GM23338 (cell line): ENCODE measurements at regions not wholly inside any gene's neighbourhood (a gene's known extent, or its start where the extent isn't known, plus 50 kb on each side); places are given as distances from the start of the nearest gene placed in this dataset.

ENCODE experiments used
- ATAC-seq: fragments of 200-7000 bp; cut with Tn5 transposase; 3 replicates; pipeline ENCODE4 v1.9.1; 2020
- DNase-seq: peaks from one replicate; pipeline ENCODE4 v3.0.0-alpha.2; 2015; ENCODE audit warnings: low spot score
- H2AFZ ChIP-seq: fragments of 200-600 bp; sonication (generic); 2 replicates; pipeline ENCODE4 v1.8.0; 2016; ENCODE audit warnings: antibody characterized with exemption, mild to moderate bottlenecking, moderate library complexity
- H3F3A ChIP-seq: fragments of 200-600 bp; sonication (generic); replicated peaks from 2 replicates; pipeline ENCODE4 v1.8.0; 2017; ENCODE audit warnings: antibody characterized with exemption, mixed run types, low read depth
- H3K27ac ChIP-seq: fragments of 200-600 bp; sonication (generic); 2 replicates; pipeline ENCODE4 v1.6.1; 2016; ENCODE audit warnings: low read depth
- H3K27me3 ChIP-seq: fragments of 200-600 bp; sonication (generic); 2 replicates; pipeline ENCODE4 v1.8.0; 2016; ENCODE audit warnings: mild to moderate bottlenecking, mixed run types, moderate library complexity; ENCODE audit not compliant: insufficient read depth
- H3K36me3 ChIP-seq: fragments of 200-600 bp; sonication (generic); 2 replicates; pipeline ENCODE4 v1.8.0; 2016; ENCODE audit warnings: mild to moderate bottlenecking; ENCODE audit not compliant: insufficient read depth
- H3K4me1 ChIP-seq: fragments of 200-600 bp; sonication (generic); 2 replicates; pipeline ENCODE4 v1.8.0; 2016; ENCODE audit warnings: mild to moderate bottlenecking, moderate library complexity; ENCODE audit not compliant: insufficient read depth
- H3K4me2 ChIP-seq: fragments of 200-600 bp; sonication (generic); 2 replicates; pipeline ENCODE4 v1.7.1; 2017; ENCODE audit warnings: mixed run types
- H3K4me3 ChIP-seq: fragments of 200-600 bp; sonication (generic); 2 replicates; pipeline ENCODE4 v1.6.1; 2016; ENCODE audit warnings: mixed run types
- H3K79me2 ChIP-seq: fragments of 200-600 bp; sonication (generic); replicated peaks from 2 replicates; pipeline ENCODE4 v1.8.0; 2017; ENCODE audit warnings: mild to moderate bottlenecking; ENCODE audit not compliant: insufficient read depth
- H3K9me2 ChIP-seq: fragments of 200-600 bp; sonication (generic); 2 replicates; pipeline ENCODE4 v1.8.0; 2017; ENCODE audit not compliant: insufficient read depth
- H4K20me1 ChIP-seq: fragments of 200-600 bp; sonication (generic); replicated peaks from 2 replicates; pipeline ENCODE4 v1.8.0; 2017; ENCODE audit warnings: mild to moderate bottlenecking; ENCODE audit not compliant: insufficient read depth
- H3K27ac Mint-ChIP-seq: 2 replicates; pipeline ENCODE4 v1.8.0; 2020; ENCODE audit warnings: inconsistent platforms, mild to moderate bottlenecking, moderate library complexity, mixed read lengths
- H3K27me3 Mint-ChIP-seq: 3 replicates; pipeline ENCODE4 v1.8.0; 2022; ENCODE audit warnings: low read depth, mild to moderate bottlenecking, moderate library complexity, mixed read lengths, inconsistent platforms; ENCODE audit not compliant: insufficient read depth, poor library complexity
- H3K36me3 Mint-ChIP-seq: 3 replicates; pipeline ENCODE4 v1.8.0; 2021; ENCODE audit warnings: low read depth, mild to moderate bottlenecking, inconsistent platforms, moderate library complexity, mixed read lengths
- H3K4me1 Mint-ChIP-seq: 3 replicates; pipeline ENCODE4 v1.8.0; 2020; ENCODE audit warnings: mild to moderate bottlenecking, inconsistent platforms, mixed read lengths
- H3K4me3 Mint-ChIP-seq: 3 replicates; pipeline ENCODE4 v1.8.0; 2021; ENCODE audit warnings: moderate library complexity, mild to moderate bottlenecking, inconsistent platforms, mixed read lengths
- H3K9me3 Mint-ChIP-seq: 3 replicates; pipeline ENCODE4 v1.8.0; 2020; ENCODE audit warnings: moderate library complexity, mild to moderate bottlenecking, inconsistent platforms, mixed read lengths
- CREB1 ChIP-seq: fragments of 250-450 bp; sonication (Bioruptor Pico); IDR thresholded peaks from 2 replicates; pipeline ENCODE4 v1.5.0; 2020; ENCODE audit warnings: low read depth, mild to moderate bottlenecking, moderate library complexity
- JUNB ChIP-seq: IDR thresholded peaks from one replicate; pipeline ENCODE4 v1.6.1; 2016; ENCODE audit warnings: antibody characterized with exemption; ENCODE audit not compliant: unreplicated experiment
- NANOG ChIP-seq: IDR thresholded peaks from 2 replicates; pipeline ENCODE4 v1.6.1; 2016; ENCODE audit warnings: antibody characterized with exemption, borderline replicate concordance
- POLR2AphosphoS5 ChIP-seq: IDR thresholded peaks from 2 replicates; pipeline ENCODE4 v1.6.1; 2016; ENCODE audit warnings: antibody characterized with exemption, low read depth
- STAT1 ChIP-seq: IDR thresholded peaks from one replicate; pipeline ENCODE4 v1.6.1; 2016; ENCODE audit warnings: antibody characterized with exemption; ENCODE audit not compliant: unreplicated experiment
- ZNF114 ChIP-seq: fragments of 250-450 bp; sonication (Bioruptor Pico); IDR thresholded peaks from 2 replicates; pipeline ENCODE4 v1.5.0; 2020; ENCODE audit warnings: mild to moderate bottlenecking, moderate library complexity
- ZNF331 ChIP-seq: fragments of 250-450 bp; sonication (Bioruptor Pico); IDR thresholded peaks from 2 replicates; pipeline ENCODE4 v1.5.0; 2020; ENCODE audit warnings: low read depth, mild to moderate bottlenecking, moderate library complexity
- TF ChIP-seq, protein P1 (sequence below): fragments of 250-450 bp; sonication (Bioruptor Pico); IDR thresholded peaks from 2 replicates; pipeline ENCODE4 v1.5.0; 2020; ENCODE audit warnings: mild to moderate bottlenecking, moderate library complexity
- TF ChIP-seq, protein P2 (sequence below): IDR thresholded peaks from one replicate; pipeline ENCODE4 v1.6.1; 2018; ENCODE audit warnings: antibody characterized with exemption; ENCODE audit not compliant: unreplicated experiment

DNA sequence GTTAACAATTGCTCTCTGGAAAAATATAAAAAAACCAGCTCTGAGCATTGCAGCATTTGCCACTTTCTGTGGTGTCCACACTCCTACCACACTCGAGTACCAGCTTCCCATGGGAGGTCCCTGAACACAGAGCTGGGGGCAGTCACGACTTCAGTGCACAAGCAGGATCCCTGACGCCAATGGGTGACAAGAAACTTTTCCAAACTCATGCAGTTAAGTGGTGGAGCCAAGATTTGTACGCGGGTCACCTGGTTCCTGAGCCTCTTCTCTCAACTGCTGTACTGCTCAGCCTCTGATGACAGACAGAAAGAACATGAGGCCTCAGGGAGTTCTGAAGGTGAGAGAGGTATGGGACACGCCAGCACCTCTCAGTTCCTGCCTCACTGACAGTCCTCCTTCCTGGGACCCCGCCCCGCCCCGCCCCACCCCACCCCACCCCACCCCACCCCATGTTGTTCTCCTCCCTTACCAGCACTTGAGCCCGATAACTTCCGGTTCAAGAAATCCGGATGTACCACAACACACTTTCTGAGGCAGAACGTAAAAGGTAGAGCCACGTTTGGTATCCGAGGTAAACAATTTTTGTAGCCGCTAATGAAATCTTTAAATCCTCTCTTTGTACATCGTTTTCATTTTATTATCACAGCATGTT, 287.6 kb downstream of the MYCN start:
- H3K79me2 ChIP-seq: no peaks in the 10 kb centered on the region
- DNase-seq: no peak
- 0 out of 2 replicates have a peak overlapping the region, but pooled peaks have one; percentile 66 for H2AFZ ChIP-seq
- Mint-ChIP-seq H3K9me3 (no peaks in the 10 kb centered on the region), H3K27ac (no peak overlapping the region), H3K4me3 (no peak overlapping the region), H3K36me3 (no peaks in the 10 kb centered on the region), H3K4me1 (peaks cover 35% of the 10 kb centered on the region), H3K27me3 (peaks cover 3% of the 10 kb centered on the region)
- H3K27me3 ChIP-seq: no peaks in the 10 kb centered on the region
- H3K4me1 ChIP-seq: peaks cover 12% of the 10 kb centered on the region
- H3K27ac ChIP-seq: no peak overlapping the region
- 0 out of 2 replicates have a peak overlapping the region, but pooled peaks have one; percentile 62 for H3K4me2 ChIP-seq
- H3K4me3 ChIP-seq: no peak overlapping the region
- H4K20me1 ChIP-seq: no peaks in the 10 kb centered on the region
- ATAC-seq: no peak
- H3K9me2 ChIP-seq: no peaks in the 10 kb centered on the region
- no peaks in the 10 kb centered on the region for H3K36me3 ChIP-seq
- H3F3A ChIP-seq: no peaks in the 10 kb centered on the region
- TF ChIP-seq JUNB (no peak), ZNF114 (CRISPR knock-in tag) (no peak), POLR2AphosphoS5 (no peak), STAT1 (no peak), NANOG (no peak), CREB1 (CRISPR knock-in tag) (no peak), ZNF331 (no peak)
- TF ChIP-seq, protein P1, sequence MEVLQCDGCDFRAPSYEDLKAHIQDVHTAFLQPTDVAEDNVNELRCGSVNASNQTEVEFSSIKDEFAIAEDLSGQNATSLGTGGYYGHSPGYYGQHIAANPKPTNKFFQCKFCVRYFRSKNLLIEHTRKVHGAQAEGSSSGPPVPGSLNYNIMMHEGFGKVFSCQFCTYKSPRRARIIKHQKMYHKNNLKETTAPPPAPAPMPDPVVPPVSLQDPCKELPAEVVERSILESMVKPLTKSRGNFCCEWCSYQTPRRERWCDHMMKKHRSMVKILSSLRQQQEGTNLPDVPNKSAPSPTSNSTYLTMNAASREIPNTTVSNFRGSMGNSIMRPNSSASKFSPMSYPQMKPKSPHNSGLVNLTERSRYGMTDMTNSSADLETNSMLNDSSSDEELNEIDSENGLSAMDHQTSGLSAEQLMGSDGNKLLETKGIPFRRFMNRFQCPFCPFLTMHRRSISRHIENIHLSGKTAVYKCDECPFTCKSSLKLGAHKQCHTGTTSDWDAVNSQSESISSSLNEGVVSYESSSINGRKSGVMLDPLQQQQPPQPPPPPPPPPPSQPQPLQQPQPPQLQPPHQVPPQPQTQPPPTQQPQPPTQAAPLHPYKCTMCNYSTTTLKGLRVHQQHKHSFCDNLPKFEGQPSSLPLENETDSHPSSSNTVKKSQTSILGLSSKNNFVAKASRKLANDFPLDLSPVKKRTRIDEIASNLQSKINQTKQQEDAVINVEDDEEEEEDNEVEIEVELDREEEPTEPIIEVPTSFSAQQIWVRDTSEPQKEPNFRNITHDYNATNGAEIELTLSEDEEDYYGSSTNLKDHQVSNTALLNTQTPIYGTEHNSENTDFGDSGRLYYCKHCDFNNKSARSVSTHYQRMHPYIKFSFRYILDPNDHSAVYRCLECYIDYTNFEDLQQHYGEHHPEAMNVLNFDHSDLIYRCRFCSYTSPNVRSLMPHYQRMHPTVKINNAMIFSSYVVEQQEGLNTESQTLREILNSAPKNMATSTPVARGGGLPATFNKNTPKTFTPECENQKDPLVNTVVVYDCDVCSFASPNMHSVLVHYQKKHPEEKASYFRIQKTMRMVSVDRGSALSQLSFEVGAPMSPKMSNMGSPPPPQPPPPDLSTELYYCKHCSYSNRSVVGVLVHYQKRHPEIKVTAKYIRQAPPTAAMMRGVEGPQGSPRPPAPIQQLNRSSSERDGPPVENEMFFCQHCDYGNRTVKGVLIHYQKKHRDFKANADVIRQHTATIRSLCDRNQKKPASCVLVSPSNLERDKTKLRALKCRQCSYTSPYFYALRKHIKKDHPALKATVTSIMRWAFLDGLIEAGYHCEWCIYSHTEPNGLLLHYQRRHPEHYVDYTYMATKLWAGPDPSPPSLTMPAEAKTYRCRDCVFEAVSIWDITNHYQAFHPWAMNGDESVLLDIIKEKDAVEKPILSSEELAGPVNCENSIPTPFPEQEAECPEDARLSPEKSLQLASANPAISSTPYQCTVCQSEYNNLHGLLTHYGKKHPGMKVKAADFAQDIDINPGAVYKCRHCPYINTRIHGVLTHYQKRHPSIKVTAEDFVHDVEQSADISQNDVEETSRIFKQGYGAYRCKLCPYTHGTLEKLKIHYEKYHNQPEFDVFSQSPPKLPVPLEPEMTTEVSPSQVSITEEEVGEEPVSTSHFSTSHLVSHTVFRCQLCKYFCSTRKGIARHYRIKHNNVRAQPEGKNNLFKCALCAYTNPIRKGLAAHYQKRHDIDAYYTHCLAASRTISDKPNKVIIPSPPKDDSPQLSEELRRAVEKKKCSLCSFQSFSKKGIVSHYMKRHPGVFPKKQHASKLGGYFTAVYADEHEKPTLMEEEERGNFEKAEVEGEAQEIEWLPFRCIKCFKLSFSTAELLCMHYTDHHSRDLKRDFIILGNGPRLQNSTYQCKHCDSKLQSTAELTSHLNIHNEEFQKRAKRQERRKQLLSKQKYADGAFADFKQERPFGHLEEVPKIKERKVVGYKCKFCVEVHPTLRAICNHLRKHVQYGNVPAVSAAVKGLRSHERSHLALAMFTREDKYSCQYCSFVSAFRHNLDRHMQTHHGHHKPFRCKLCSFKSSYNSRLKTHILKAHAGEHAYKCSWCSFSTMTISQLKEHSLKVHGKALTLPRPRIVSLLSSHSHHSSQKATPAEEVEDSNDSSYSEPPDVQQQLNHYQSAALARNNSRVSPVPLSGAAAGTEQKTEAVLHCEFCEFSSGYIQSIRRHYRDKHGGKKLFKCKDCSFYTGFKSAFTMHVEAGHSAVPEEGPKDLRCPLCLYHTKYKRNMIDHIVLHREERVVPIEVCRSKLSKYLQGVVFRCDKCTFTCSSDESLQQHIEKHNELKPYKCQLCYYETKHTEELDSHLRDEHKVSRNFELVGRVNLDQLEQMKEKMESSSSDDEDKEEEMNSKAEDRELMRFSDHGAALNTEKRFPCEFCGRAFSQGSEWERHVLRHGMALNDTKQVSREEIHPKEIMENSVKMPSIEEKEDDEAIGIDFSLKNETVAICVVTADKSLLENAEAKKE (CRISPR knock-in tag): no peak
- TF ChIP-seq, protein P2, sequence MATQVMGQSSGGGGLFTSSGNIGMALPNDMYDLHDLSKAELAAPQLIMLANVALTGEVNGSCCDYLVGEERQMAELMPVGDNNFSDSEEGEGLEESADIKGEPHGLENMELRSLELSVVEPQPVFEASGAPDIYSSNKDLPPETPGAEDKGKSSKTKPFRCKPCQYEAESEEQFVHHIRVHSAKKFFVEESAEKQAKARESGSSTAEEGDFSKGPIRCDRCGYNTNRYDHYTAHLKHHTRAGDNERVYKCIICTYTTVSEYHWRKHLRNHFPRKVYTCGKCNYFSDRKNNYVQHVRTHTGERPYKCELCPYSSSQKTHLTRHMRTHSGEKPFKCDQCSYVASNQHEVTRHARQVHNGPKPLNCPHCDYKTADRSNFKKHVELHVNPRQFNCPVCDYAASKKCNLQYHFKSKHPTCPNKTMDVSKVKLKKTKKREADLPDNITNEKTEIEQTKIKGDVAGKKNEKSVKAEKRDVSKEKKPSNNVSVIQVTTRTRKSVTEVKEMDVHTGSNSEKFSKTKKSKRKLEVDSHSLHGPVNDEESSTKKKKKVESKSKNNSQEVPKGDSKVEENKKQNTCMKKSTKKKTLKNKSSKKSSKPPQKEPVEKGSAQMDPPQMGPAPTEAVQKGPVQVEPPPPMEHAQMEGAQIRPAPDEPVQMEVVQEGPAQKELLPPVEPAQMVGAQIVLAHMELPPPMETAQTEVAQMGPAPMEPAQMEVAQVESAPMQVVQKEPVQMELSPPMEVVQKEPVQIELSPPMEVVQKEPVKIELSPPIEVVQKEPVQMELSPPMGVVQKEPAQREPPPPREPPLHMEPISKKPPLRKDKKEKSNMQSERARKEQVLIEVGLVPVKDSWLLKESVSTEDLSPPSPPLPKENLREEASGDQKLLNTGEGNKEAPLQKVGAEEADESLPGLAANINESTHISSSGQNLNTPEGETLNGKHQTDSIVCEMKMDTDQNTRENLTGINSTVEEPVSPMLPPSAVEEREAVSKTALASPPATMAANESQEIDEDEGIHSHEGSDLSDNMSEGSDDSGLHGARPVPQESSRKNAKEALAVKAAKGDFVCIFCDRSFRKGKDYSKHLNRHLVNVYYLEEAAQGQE: no peak
